ENCODE measurements at regions not wholly inside any gene's neighbourhood (a gene's known extent, or its start where the extent isn't known, plus 50 kb on each side); places are given as distances from the start of the nearest gene placed in this dataset.

- H3K4me1 ChIP-seq (ENCODE audit: insufficient read depth, low read length): peaks cover 47% of the 10 kb centered on the region
- ChIA-PET POLR2A (interaction anchor here (0.6 to 1.6 kb wide), 11 partner anchors 10 to 1205 kb away, joined by 3 to 7 read pairs (median 3); no protein-coding TSS in a partner anchor), CTCF (interaction anchor here (1.5 kb wide), 1 partner anchor 92 kb away, joined by 5 read pairs; no protein-coding TSS in a partner anchor)
- peak overlapping the region; percentile 41 to 88 for H3K27ac ChIP-seq (ENCODE audit: low read depth in 1 of 2, low read length in 2 of 2)
- H3K27me3 ChIP-seq (ENCODE audit: control insufficient read depth in 1 of 2, insufficient read depth in 2 of 2, low read length in 2 of 2): no peaks in the 10 kb centered on the region
- Mint-ChIP-seq H3K4me3 (peak overlapping the region; percentile 32), H3K27me3 (no peaks in the 10 kb centered on the region), H3K9me3 (peaks cover 3% of the 10 kb centered on the region), H3K4me1 (ENCODE audit: low read depth) (peaks cover 79% of the 10 kb centered on the region), H3K27ac (peak overlapping the region; percentile 96), H3K36me3 (ENCODE audit: low read depth) (peaks cover 16% of the 10 kb centered on the region)
- ATAC-seq (ENCODE audit: poor library complexity) (peak; percentile 26), DNase-seq (peak in 3 of 14 experiments; percentile 67 to 69 (median 69))
- no peaks in the 10 kb centered on the region for H3K9me3 ChIP-seq (ENCODE audit: control insufficient read depth in 1 of 2, insufficient read depth in 1 of 2, low read length in 2 of 2)
- no peak for TF ChIP-seq CTCF (IDR thresholded peaks at IDR 0.05)
- intact Hi-C loops (cut with DNase I, micrococcal nuclease): loop anchor here in 1 of 2 experiments (5.0 kb wide), 1 partner anchor 212 kb away; the partner anchor contains the start of gene ZFP64
- no peaks in the 10 kb centered on the region for H3K36me3 ChIP-seq (ENCODE audit: insufficient read depth, low read length)
- H3K4me3 ChIP-seq (ENCODE audit: low read length): no peak overlapping the region
These were observed 213.1 kb upstream of the ZFP64 start for GRCh38 chr20:52404671-52405070.

GRCh38 chr20:52402950-52403349, 211.4 kb upstream of the ZFP64 start:
- CTCF ChIA-PET: no interaction called here
- intact Hi-C loops (cut with DNase I, micrococcal nuclease): no loop called here
- Histone ChIP-seq H3K27me3 (ENCODE audit: control insufficient read depth in 1 of 2, insufficient read depth in 2 of 2, low read length in 2 of 2) (no peaks in the 10 kb centered on the region), H3K27ac (ENCODE audit: low read depth in 1 of 2, low read length in 2 of 2) (no peak overlapping the region), H3K36me3 (ENCODE audit: insufficient read depth, low read length) (no peaks in the 10 kb centered on the region), H3K9me3 (ENCODE audit: control insufficient read depth in 1 of 2, insufficient read depth in 1 of 2, low read length in 2 of 2) (no peaks in the 10 kb centered on the region), H3K4me3 (ENCODE audit: low read length) (no peak overlapping the region), H3K4me1 (ENCODE audit: insufficient read depth, low read length) (peaks cover 45% of the 10 kb centered on the region)
- Mint-ChIP-seq H3K27me3 (no peaks in the 10 kb centered on the region), H3K36me3 (ENCODE audit: low read depth) (peaks cover 16% of the 10 kb centered on the region), H3K27ac (peak overlapping the region; percentile 32), H3K4me1 (ENCODE audit: low read depth) (peaks cover 77% of the 10 kb centered on the region), H3K9me3 (peaks cover 3% of the 10 kb centered on the region), H3K4me3 (peak overlapping the region; percentile 2)
- no peak for TF ChIP-seq CTCF (IDR thresholded peaks at IDR 0.05)
- POLR2A ChIA-PET: interaction anchor here (1.2 kb wide), 1 partner anchor 52 kb away, joined by 3 read pairs; no protein-coding TSS in a partner anchor
- peak in 1 of 14 experiments; percentile 60 for DNase-seq
- ATAC-seq (ENCODE audit: poor library complexity): no peak

- no peak for ATAC-seq (ENCODE audit: poor library complexity)
- Histone ChIP-seq H3K36me3 (ENCODE audit: insufficient read depth, low read length) (no peaks in the 10 kb centered on the region), H3K4me1 (ENCODE audit: insufficient read depth, low read length) (peaks cover 41% of the 10 kb centered on the region), H3K4me3 (ENCODE audit: low read length) (no peak overlapping the region), H3K27me3 (ENCODE audit: control insufficient read depth in 1 of 2, insufficient read depth in 2 of 2, low read length in 2 of 2) (no peaks in the 10 kb centered on the region), H3K27ac (ENCODE audit: low read depth in 1 of 2, low read length in 2 of 2) (no peak overlapping the region), H3K9me3 (ENCODE audit: control insufficient read depth in 1 of 2, insufficient read depth in 1 of 2, low read length in 2 of 2) (no peaks in the 10 kb centered on the region)
- no peak overlapping the region for H3K4me3 Mint-ChIP-seq
- H3K9me3 Mint-ChIP-seq: peaks cover 3% of the 10 kb centered on the region
- H3K36me3 Mint-ChIP-seq (ENCODE audit: low read depth): peaks cover 16% of the 10 kb centered on the region
- CTCF ChIA-PET: no interaction called here
- H3K27me3 Mint-ChIP-seq: no peaks in the 10 kb centered on the region
- H3K4me1 Mint-ChIP-seq (ENCODE audit: low read depth): peaks cover 76% of the 10 kb centered on the region
- intact Hi-C loops (cut with DNase I, micrococcal nuclease): no loop called here
- no peak for TF ChIP-seq CTCF (IDR thresholded peaks at IDR 0.05)
- H3K27ac Mint-ChIP-seq: peak overlapping the region; percentile 32
- no peak for DNase-seq
- POLR2A ChIA-PET: interaction anchor here (1.2 to 3.7 kb wide), 2 partner anchors 8 to 52 kb away, joined by 3 to 36 read pairs; no protein-coding TSS in a partner anchor
These were observed 210.9 kb upstream of the ZFP64 start for GRCh38 chr20:52402514-52402913.
